Fibroblast of gingiva (primary cell): ENCODE measurements at regions not wholly inside any gene's neighbourhood (a gene's known extent, or its start where the extent isn't known, plus 50 kb on each side); places are given as distances from the start of the nearest gene placed in this dataset.

Experiments
- DNase-seq: peaks from one replicate; pipeline ENCODE4 v3.0.0-alpha.2; 2011; ENCODE audit warnings: low read depth

DNA sequence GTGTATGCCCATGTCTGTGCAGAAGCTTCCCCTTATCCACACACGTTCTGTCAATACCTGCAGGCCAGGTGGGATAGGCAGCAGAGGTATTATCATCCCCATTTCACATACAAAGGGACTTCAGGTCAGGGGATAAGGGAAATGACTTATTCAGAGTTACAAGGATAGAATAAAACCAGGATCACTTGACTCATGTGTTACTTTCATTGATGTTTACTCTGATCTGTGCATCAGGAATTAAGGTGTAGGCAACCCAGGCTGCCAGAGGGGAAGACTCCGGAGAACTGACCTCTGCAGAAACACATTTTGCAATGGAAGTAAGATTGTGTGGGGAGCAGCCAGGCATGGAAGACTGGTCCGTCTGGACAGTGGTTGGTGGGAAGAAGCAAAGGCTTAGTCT lies 74.2 kb upstream of the FSTL4 start:
- no peak for DNase-seq

DNA sequence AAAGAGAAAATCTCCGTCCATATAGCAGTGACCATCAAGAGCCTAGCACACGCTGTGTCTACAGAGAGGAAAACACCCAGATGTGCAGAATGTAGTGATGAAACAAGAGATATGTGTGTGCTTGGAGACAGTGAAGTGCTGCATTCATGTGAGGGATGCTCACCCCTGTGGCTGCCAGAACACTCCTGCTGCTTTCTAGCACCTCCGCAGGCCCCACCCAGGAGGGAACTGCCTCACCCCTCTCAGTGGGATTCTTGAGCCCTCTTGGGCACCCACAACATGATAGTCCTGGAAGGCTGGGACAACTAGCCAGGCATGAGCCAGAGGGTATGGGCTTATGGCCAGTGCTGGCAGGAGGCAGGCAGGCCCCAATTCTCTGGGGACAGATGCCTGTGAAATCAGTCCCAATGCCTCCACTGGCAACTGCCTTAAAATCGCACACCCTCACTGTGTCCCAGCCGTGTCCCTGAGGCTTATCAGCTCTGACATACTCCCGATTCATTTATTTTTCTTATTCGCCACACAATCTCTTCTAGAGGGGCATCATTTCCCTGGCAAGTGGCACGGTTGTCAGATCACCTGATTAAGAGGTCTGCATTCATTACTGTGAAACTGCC lies 73.2 kb upstream of the FSTL4 start:
- DNase-seq: no peak

DNA sequence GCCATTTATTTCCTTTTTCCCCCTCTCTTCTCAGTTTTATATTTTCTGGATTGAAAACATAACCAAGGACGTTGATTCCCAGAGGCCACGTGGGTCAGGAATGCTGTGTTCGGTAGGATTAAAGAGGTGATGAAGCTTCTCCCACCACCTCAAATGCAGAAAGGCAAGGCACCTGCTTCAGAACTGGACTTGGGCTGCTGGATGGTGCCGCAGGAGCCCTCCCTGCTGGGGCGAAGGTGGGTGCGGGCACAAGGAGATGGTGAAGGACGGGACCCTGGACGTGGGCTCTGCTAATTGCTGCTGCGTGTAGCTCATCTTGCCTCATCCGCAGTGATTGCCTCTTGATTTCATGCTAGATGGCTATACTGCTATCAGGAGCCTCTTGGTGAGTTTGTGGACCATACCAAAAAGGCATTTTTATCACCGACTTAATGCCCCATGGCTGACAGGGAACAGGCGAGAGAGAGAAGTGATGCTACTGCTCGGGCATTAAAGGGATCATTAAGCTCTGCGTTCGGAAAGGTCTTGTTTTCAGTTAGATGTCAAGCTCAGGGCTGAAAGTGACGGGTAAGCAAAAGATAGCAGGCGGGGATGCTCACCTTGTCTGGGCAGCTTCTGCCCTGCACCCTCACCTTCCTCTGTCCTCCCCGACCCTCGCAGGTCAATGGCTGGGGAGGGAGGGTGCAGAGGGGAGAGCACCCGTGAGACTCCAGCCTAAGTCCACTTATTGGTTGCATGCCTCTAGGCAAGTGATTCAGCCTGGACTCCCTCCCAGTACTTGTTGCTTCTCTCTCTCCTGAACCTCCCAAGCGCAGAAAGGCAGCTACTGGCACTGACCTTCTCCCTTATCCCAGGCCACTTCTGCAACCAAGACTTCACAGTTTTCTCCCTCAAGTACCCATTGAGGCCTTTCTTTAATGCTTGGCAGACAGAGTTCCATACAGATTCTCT lies 71.6 kb upstream of the FSTL4 start:
- no peak for DNase-seq

DNA sequence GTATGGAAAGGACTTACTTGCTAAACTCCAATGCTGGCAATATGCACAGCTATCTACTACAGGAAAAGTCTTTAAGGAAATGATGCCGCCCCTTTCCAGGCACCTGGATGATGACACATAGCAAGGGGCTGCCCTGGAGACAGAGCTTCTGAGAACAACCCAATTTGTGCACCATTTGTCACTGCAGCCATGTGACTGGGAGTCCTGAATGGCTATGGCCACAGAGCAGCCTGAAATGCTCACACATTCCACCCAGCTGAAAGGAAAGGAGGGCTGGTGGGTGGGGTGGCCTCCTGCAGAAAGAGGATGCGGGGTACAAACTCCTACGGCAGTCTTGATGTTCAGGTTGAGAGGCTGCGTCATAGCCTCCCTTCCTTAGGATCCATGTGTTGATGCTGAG lies 70.1 kb upstream of the FSTL4 start:
- DNase-seq: no peak

DNA sequence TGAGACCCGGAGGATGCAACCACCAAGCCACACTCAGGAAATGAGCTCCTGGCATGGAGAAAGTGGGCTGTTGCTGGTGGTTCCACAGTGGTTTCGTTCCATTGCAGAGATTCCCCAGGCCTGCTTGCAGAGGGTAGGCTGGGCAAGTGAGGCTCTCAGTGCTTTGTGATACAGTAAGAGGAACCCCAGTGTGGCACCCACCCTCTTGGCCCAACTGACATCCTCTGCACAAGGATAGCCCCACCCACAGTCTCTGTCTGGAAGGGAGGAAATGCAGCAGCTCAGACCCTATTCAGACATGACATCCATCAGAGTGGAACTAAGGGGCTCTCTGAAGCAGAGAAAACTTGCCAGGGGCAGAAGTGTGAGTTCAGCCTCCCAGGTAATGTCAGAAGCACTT lies 69.6 kb upstream of the FSTL4 start:
- DNase-seq: no peak

DNA sequence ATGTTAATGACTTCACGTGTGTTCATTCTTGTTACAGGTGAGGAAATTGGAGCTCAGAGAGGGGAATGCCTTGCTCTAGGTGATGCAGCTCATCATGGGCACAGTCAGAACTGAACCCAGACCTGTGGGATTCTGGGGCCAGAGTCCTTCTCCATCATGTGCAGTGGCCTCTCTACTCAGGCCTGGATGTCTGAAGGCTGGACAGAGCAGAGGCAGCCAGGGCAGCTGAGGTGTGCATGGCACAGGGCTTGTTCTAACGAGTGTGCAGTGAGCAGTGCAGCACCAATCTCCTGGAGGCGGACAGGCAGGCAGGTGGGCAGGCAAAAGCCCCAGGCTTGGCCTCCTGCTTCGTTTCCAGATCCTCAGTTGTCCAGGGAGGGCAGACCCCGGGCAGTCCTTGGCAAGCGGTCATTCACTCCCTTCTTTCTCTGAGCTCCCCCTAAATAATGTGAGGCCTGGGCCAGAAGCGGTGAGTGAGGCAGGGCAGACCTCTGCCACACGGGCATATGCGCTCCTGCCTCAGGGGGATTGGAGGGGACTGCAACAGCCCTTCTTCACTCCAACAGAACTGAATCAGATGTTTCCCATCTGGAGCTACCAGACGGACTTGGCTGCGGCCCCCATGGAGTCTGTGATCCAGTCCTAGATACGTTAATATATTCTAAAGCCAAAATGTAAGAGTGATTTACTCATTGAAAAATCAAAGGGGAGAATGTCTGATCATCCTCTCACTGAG lies 68.7 kb upstream of the FSTL4 start:
- DNase-seq: no peak

DNA sequence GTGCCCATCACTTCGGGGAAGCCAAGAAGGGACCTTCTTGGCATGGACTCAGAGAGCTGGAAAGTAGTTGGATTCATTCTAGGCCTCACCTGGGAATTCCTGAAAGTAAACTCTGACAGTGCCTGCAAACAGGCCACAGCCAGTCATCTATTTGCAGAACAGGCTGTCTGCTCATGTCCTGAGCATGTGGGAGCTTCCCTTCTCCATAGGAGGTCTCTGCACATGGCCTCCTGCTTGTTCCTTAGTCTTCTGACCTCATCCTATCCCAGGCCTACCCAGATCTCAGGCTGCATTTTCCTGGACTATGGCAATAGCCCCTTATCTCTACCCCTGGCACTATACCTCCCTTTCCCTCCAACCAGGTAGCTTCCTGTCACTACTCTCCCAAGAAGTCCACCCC lies 67.2 kb upstream of the FSTL4 start:
- DNase-seq: no peak

DNA sequence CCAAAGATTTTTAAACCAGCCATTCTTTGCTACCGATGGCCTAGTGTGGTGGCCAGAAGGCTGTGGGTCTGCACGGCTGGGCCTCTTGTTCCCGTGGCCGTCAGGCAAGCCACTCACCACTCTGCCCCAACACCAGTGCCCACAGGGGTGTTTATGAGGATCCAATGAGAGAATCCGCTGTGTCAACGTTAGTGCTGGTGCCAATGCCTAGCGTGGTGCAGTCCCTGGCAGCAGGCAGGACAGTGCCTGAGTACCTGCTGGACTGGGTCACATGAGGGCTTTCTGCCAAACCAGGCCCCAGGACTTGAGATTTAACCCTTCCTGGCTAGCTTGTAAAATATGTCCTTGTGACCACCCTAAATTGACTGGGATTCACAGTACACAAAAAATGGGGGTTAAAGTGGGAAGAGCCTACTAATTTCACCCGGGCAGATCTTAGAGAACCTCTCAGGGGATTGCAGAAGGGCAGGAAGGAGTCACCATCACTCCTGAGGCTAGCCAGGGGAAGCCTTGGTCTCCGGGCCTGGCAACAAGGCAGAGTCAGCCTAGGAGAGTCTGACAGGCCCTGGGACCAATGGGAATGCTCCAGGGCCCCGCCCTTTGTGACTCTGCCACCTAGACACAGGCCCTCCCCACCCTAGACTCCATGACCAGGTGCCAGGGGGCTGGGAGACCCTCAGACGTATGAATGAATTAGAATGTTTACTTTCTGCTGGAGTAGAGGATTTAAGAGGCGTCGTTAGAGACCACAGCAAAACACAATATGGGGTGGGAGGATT lies 63.2 kb upstream of the FSTL4 start:
- no peak for DNase-seq

DNA sequence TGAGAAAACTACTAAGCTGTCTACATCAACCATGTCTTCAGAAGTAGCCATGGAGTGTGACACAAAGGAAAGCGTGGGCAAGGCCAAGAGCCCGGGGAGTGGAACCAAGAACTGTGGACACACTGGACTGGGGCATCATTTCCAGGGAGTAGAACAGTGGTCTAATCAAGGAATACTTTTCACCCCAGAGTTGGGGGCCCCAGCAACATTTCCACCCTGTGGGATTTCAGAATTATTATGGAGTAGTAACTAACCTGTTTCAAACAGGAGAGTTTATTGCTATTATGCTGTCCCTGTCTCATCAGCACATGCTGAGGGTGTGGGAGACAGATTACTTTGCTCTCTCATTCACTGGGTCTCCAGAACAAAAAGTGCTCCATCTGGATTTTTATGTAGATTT lies 58.0 kb upstream of the FSTL4 start:
- no peak for DNase-seq

DNA sequence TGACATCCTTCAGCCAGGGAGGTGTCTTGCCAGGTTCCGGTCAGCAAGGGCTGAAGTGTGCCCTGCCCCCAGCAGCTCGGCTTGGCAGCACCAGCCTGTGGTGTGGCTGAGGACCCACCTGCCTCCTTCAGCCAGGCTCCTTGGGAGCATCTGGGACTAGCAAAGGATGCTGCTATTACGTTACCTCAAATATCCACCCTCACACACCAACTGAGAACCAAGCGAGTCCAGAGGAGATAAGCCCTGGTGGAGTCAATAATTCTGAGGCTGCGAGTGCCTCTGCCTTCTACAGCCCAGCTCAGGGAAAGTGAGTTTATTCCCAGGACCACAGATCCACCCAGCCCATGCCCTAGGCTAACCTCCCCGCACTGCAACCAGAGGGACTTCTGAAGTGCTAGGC lies 57.1 kb upstream of the FSTL4 start:
- no peak for DNase-seq

DNA sequence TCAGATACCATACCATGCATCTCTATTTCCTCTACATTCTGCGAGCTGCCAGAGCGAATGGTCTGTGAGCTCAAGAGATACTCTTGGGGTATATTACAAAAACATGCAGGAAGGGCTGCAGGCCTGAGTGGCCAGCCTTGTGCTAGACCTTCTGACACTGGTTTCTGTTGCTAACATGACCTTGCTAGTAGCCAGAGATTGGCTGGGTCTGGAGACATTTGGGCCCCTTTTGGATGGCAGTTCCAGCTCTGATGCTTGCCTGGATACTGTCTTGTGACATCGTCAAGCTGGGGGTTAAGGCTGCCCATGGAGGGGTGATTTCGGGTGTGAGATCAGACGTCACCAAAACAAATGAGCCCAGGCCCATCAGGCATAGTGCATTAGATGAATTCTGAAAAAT lies 56.1 kb upstream of the FSTL4 start:
- DNase-seq: no peak

DNA sequence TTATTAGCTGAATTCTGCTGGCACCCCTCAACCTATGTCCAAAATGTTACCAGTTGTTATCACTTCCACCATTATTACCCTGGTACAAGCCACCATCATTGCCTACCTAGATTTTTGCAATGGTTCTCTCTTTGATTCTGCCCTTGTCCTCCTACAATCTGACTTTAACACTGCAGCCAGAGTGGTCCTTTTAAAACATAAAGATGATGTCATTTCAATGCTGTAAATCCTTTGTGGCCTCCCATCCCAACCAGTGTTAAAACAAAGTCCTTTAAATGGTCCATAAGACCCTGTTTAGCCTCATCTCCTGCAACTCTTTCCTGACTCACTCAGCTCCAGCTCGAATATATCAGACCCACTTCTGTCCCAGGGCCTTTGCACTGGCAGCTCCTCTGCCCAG lies 54.9 kb upstream of the FSTL4 start:
- DNase-seq: no peak

DNA sequence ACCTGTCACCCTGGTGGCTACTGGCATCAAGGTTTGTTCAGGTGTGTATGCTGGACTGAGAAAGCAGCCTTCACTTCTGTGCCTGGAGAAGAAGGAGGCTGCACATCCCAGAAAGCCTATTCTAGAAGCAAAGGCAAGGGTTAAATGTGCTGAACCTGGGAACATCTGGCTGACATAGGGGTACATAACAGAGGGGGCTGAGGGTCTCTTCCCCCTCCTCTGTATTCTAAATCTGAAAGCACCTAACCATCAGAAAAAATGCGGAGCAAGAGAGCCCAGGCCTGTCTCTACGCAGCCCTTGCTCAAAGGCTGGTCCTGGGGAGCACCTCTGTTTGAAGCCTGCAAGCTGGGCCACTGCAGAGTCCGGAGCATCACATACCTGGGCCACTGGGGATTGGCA lies 53.2 kb upstream of the FSTL4 start:
- DNase-seq: no peak

DNA sequence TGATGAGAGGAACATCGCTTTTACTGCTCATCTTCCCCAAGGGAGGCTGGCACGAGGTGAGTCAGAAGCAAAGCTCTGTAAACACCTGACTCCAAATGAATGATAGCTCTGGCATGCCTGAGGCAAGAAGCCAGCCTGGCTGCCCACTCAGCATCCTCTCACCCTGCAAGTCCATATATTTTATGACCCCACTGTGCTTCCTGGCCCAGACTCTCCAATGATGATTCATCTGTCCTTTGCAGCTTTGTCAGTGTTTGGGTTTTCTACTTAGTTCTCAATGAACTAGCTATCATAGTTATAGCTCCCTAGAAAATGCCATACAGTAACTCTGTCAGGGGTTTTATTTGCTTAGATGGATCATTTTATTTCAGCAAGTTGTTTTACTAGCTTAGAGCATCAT lies 52.1 kb upstream of the FSTL4 start:
- no peak for DNase-seq

DNA sequence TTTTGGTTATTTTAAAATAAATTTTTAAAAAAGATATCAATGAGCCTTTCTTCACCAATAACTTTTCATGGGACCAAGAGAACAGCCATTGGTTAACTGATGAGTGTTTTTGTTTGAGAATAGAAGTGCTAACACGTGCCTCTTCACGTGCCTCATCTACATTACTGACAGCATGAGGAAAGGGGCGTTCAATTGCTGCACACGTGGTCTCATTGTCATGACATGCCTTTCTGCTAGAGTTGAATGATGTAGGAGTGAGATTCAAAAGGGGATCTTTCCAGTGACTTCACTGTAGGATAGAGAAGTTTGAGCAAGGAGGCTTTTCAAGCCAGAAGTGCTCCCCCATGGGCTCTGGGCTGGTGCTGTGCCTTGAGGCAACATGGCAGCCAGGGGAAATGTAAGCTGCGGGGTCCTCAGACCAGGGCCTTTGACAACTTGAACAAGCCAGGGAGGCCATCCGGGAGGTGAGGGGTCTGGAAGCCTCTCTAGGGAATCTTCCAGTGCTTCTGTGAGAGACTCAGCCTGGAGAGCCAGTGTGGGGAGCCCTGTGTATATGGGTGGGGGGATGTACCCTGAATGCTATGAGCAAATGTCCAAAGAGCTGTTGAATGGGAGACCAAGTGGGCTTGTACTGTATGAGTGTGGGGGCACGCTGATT lies 51.2 kb upstream of the FSTL4 start:
- no peak for DNase-seq

DNA sequence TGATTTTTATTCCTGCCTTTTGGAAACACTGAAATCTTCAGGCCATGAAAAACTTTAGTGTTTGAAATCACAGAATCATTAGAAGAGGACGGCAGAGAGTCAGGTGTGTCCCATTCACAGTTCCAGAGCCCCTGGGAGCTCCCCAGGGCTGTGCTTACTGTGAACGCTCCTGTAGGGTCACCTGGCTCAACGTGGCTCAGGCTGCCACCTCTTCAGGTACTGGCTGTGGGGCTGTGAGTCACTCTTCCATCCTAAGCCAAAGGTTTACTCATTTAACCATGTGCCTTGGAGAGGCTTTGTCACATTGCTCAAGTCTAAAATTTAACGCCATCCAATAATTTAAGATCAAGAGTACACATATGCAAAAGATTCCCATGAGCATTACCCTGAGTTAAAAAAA lies 50.2 kb upstream of the FSTL4 start:
- no peak for DNase-seq
